SU-DHL-6 (cell line): ENCODE measurements at regions not wholly inside any gene's neighbourhood (a gene's known extent, or its start where the extent isn't known, plus 50 kb on each side); places are given as distances from the start of the nearest gene placed in this dataset.

Experiments used
- CTCF ChIP-seq: fragments of 200-600 bp; sonication (generic); IDR thresholded peaks from one replicate; pipeline ENCODE4 v1.5.1; 2017; ENCODE audit warnings: antibody characterized with exemption, mild to moderate bottlenecking, low read length, moderate library complexity; ENCODE audit not compliant: insufficient read depth, poor library complexity, severe bottlenecking
- EZH2phosphoT487 ChIP-seq: fragments of 200-600 bp; sonication (generic), shearing (Covaris generic); conservative IDR thresholded peaks from 2 replicates; pipeline ENCODE4 v1.6.1; 2018; ENCODE audit warnings: mild to moderate bottlenecking, antibody characterized with exemption, low read length, moderate library complexity, mixed read lengths

GRCh38 chr4:32290102-32290501, 1569.9 kb downstream of the PCDH7 start:
- TF ChIP-seq CTCF (no peak), EZH2phosphoT487 (no peak)
